GM21786 (cell line): ENCODE measurements at regions not wholly inside any gene's neighbourhood (a gene's known extent, or its start where the extent isn't known, plus 50 kb on each side); places are given as distances from the start of the nearest gene placed in this dataset.

Experiments used
- ATAC-seq: cut with Tn5 transposase; IDR thresholded peaks from one replicate; pipeline ENCODE4 v1.9.1; 2021; ENCODE audit not compliant: unreplicated experiment

- ATAC-seq, result no peak
Observed at GRCh38 chr1:218525451-218526197, 180.5 kb downstream of the TGFB2 start.

- ATAC-seq, result no peak
Observed at GRCh38 chr1:218526198-218526580, 181.1 kb downstream of the TGFB2 start.

- ATAC-seq, result no peak
Observed at GRCh38 chr1:218527737-218528136, 182.6 kb downstream of the TGFB2 start.

GRCh38 chr1:218529646-218530300 lies 184.6 kb downstream of the TGFB2 start:
- ATAC-seq, result no peak

- ATAC-seq, result no peak
Observed at GRCh38 chr1:218531936-218532335, 186.8 kb downstream of the TGFB2 start.

GRCh38 chr1:218536296-218536986 lies 191.3 kb downstream of the TGFB2 start:
- ATAC-seq, result no peak

- no peak for ATAC-seq
Observed at GRCh38 chr1:218537122-218537913, 192.2 kb downstream of the TGFB2 start.

GRCh38 chr1:218538341-218538740 lies 193.2 kb downstream of the TGFB2 start:
- no peak for ATAC-seq

GRCh38 chr1:218546314-218546713 lies 201.2 kb downstream of the TGFB2 start:
- ATAC-seq, result no peak

GRCh38 chr1:218547957-218548730 lies 203.0 kb downstream of the TGFB2 start:
- no peak for ATAC-seq

GRCh38 chr1:218548764-218549163 lies 203.6 kb downstream of the TGFB2 start:
- ATAC-seq, result no peak

- no peak for ATAC-seq
Observed at GRCh38 chr1:218553197-218553596, 208.1 kb downstream of the TGFB2 start.

- ATAC-seq, result no peak
Observed at GRCh38 chr1:218556016-218556415, 210.9 kb downstream of the TGFB2 start.

GRCh38 chr1:218557731-218558130 lies 212.6 kb downstream of the TGFB2 start:
- ATAC-seq, result no peak

- no peak for ATAC-seq
Observed at GRCh38 chr1:218558271-218558810, 213.2 kb downstream of the TGFB2 start.

GRCh38 chr1:218565377-218565776 lies 220.2 kb downstream of the TGFB2 start:
- ATAC-seq, result no peak

GRCh38 chr1:218568962-218569550 lies 223.9 kb downstream of the TGFB2 start:
- ATAC-seq, result no peak

- ATAC-seq, result no peak
Observed at GRCh38 chr1:218570456-218570855, 225.3 kb downstream of the TGFB2 start.

- no peak for ATAC-seq
Observed at GRCh38 chr1:218571491-218571890, 226.4 kb downstream of the TGFB2 start.

- no peak for ATAC-seq
Observed at GRCh38 chr1:218572050-218572449, 226.9 kb downstream of the TGFB2 start.
